8988T (cell line): ENCODE measurements at regions not wholly inside any gene's neighbourhood (a gene's known extent, or its start where the extent isn't known, plus 50 kb on each side); places are given as distances from the start of the nearest gene placed in this dataset.
"Not testable (repeated sequence)": the region's sequence is repeated elsewhere in the genome, so short reads cannot be mapped to it uniquely, and the experiment has no call there.

ENCODE experiments used
- DNase-seq: peaks from one replicate; pipeline ENCODE4 v3.0.0; 2011

DNA sequence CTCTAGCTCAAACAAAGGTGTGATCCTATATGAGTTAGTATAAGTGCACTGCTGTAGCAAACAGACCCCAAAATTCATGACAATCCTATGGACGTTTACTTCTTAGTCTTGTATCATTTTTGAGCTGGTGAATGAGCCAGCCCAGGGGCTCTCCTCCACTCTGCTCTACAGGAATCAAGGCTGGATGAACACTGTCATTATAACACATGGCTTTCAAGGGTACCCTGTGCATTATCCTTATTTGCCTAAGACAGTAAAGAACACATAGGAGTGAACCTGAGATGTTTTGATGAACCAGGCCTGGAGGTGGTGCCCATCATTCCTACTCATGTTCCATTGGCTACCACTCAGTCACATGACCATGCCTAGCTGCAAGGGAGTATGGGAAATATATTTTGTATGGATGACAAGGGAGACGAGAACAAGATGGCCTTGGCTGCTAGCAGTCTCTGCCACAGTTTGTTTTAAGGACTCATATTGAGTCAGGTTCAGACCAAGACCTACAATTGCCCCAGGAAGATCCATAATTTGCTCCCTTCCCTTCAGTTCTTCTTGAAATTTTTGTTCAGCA lies 107.4 kb upstream of the HES1 start:
- no peak for DNase-seq

DNA sequence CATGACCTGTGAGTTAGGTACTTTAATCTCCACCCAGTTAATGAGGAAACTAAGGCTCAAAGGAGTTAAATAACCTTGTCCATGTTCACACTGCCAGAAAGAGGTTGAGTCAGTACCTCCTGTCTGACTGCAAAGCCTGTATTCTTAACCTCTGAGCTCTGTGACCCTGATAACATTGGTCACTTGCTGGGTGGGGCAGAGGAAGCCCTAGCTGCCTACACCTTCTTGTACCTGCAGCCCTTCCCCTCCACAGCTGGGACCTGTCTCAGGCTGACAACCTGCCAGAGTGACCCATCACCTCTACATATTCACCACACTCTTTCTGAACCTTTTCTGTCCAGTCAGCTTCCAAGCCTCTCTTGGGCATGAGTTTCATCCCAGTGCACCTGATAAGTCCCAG lies 106.1 kb upstream of the HES1 start:
- DNase-seq: no peak

DNA sequence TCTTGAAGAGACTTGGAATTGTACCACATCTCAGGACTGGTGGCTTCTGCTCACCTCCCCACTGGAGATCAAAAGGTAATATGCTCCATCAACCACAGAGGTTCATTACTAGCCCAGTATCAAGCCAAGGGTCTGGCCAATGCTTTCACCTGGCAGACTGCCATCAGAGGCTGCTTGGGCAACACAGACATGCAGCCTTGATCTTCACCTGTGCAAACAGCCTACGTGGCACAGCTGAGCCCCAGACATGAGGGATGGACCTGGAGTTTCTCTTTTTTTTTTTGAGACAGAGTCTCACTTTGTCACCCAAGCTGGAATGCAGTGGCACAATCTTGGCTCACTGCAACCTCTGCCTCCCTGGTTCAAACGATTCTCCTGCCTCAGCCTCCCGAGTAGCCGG lies 105.6 kb upstream of the HES1 start:
- no peak for DNase-seq

DNA sequence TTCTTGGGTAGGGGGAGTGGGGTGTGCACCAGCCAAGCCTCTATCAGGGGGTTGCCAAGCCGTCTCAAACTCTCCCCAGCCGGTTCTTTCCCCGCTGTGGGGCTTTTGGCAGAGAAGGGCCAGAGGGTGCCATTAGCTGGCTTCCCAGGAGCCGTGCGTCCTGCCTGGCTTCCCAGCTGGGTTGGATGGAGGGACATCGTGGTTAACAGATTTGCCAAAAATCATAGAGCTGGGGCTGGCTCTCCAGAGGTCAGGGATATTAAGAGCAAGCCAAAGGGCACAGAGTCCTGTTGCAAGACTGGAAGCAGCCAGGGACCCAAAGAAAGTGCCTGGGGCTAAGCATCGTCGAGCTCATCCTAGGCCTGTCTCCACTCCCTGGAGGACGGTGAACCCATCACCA lies 104.6 kb upstream of the HES1 start:
- DNase-seq: no peak

DNA sequence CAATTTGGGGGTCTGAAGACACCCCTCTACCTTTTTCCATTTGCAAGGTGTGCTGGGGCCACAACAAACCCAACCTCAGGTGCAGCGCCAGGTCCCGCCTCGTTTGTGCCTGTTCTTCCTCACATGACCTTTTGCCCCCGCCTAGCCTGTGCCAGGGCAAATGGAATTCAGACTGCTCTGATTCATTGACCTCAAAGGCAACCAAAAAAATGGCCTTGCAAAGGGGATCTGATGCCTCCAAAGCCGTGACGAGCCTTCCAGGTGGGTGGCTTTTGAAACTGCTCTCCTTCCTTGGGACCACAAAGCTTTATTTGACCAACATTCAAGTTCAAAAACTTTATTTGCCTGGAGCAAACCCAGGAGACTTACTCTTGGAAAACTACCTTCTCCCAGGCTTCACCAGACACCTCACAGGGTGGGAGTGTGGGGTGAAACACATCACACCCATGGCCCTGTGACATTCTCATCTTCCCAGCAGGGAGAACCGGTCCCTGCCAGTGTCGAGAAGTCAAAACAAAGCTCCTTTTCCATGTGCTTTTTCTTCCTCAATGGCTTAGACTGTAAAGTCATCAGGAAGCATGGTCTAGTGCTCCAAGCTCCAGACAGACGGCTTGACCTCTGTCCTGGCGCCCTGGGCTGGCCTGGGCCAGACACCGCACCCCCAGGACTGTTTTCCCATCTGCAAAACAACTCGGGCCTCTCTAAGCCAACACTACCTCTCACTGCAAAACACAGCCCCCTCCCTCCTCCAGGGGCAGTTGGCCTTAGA lies 103.9 kb upstream of the HES1 start:
- no peak for DNase-seq

DNA sequence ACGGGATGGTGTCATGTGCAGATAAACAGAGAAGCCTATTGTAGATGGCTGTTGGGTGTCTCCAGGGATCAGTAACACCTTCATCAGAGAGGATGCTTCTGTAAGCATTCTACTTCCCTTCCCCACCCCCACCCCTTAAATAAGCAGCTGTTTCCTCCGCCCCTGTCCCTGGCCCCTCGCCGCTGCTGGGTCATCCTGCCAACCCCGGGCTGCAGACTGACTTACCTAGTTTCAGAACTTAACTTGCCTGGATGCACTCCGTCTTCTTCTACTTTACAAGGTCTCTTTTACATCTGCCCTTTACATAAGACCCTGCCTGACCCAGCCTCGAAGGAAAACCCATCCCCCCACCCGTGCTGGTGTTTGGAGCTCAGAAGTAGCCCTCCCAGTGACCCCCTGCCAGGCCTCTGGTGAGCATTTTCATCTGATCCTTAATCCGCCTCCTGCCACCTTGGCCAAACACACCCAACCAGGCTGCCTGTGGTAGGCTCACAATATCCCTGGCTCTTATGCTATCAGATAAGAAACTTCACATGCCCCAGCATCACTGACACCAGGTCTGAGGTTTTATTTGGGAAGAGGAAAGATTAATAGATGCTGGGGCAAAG lies 103.0 kb upstream of the HES1 start:
- DNase-seq: no peak

DNA sequence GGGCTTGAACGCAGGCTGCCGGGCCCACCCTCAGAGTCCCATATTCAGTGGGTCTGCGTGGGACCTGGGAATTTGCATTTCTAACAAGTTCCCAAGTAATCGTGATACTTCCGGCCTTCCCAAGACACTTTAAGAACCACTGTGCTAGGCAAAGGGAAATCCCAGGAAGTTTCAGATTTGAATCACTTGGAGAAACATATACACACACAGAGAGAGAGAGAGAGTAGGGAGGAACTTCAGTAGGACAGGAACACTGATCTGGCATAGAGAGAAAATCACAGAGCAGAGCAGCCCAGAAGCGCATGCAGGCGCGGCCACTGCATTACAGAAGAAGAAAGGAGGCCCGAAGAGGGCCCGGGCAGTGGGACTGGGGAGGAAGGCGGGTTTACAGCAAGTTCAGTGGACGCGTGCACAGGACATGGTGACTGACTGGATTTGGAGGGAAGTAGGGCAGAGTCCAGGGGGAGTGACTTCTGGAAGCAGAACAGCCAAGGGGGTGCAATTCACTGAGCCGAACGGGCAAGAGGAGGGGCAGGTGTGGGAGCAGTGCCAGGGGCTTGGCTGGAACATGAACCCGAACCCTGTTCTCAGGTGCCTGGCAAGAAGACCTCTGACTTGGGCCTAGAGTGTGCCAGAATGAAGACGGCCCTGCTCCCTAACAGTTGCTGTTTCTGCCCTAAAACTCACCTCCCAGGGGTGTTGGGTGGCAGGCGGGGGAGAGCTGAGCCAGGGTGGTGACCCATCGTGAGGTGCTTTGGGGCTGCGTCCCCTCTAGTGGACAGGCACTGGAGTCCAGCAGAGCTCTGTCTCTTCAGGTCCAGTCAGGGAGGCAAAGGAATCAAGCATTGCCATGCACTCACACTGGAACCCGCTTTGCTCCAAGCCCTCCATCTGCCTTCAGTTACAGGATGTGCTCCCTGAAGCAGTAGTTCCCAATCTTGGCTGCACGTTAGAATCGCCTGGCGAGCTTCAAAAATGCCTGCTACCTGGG lies 101.3 kb upstream of the HES1 start:
- no peak for DNase-seq

DNA sequence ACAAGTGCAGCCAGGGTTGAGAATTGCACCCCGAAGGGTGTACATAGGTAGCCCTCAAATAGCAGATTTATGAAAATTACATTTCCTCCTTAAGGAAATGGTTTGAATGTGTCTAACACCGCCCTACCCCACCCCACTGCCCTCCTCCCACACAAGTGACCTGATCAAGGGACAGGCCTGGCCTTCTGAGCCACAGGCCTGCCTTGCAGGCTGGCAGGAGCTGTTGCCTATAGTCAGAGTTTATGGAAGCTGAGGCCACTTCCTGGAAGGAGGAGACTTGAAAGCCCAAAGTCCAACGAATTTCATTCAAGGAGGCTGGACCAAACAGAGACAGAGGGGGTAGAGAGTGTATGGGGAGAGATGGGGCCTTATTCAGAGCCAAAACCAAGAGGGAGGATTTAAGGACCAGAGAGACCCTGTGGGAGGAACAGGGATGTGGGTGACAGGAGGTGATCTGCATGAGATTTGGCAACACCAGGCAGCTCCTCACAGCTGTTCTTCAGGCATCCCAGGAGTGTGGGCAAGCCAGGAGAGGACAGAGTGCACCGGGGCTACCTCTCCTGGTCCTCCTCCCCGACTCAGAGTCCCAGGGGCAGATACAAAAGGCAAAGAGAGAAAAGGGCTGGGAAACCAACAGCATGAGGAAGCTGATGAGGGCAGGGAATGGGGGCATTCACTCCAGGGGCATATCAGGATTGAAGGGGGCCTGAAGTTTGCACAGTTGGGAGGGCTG lies 100.4 kb upstream of the HES1 start:
- no peak for DNase-seq

DNA sequence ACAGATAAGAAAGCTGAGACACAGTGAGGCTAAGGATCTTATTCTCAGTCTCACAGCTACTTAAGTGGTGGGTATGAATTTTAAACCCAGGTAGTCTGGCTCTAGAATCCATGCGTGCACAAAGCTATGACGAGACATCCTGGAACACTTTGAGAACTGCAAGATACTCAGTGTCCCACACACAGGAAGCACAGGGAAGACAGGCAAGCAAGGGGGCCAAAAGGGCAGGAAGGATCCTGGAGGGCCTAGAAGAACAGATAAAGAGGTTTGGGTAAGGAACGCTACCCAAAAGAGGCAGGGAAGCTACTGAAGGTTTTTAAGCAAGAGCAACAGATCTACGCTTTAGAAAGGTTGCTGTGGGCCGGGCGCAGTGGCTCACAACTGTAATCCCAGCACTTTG lies 99.1 kb upstream of the HES1 start:
- no peak for DNase-seq

DNA sequence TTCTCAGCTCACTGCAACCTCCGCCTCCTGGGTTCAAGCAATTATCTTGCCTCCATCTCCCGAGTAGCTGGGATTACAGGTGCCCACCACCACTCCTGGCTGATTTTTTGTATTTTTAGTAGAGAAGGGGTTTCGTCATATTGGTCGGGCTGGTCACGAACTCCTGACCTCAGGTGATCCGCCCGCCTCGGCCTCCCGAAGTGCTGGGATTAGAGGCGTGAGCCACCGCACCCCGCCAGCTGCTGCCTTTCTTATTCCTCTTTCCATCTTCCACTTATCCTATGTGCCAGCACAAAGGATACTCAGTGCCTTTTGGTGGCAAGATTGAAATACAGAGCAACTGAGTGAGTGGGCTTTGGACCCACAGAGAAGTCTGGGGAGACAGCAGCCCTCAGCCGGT lies 97.6 kb upstream of the HES1 start:
- DNase-seq: not testable (repeated sequence)

DNA sequence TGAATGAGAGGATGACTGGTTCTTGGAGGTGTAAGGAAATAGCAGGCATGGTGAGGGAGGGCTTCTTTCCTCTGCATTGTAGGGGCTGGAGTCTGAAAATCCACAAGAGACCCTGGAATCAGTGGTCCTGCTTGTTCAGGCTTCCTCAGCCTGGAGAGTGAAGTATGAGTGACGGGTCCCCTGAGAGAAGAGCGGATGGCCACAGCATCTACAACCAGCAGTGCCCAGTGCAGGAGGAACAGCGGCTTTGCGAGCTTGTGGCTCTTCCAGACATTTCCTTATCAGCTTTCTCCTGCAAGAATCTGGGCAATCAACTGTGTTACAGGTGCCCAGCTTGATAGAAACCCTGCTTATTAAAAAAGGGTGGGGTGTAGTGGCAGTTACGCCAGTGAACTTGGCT lies 97.0 kb upstream of the HES1 start:
- DNase-seq: no peak

DNA sequence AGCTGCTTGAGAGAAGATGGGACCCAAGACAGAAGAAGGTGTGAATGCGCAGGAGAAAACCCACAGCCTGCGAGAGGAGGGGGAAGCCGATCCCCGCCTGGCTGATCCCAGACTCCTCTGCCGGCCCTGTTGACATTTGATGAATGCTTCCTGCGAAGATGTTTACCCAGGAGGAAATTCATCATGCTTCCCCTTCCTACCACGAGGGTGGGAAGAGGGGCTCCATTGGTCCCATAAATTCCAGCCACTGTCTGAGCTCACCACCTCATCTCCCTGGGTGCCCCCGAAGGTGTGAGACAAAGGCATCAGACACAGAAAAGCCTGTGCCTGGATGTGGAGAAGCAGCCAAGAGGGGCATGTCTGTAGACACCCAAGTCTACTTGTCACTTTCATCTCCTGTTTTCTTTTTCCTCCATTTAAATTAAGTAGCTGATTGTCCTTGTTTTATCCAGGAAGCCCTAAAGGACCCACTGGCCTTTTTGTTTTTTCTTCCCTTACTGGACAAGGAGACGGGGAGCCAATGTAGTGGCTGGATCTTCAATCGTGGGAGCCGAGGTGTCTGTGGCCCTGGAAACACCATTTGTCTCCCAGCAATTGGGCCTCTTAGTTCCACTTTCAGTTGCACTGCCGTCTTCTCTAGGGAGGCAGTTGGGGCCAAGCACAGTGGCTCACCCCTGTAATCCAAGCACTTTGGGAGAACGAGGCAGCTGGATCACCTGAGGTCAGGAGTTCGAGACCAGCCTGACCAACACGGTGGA lies 95.3 kb upstream of the HES1 start:
- DNase-seq: no peak

DNA sequence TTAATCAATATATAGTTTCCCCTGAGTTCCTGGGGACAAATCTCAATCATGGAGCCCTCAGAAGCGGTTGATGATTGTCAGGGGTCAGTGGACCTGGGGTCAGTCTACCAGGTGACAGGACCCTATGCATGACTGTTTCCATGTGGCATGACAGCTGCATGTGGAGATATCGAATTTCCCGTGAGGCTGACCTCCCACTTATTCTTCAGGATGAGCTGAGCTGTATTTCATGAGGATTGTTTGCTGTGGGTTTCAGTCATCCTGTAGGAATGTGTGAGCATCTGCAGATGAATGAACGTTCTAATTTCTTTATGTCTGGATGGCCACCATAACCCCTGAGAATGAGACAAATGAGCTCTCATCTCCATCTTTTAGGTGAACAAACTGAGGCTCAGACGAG lies 93.0 kb upstream of the HES1 start:
- no peak for DNase-seq

DNA sequence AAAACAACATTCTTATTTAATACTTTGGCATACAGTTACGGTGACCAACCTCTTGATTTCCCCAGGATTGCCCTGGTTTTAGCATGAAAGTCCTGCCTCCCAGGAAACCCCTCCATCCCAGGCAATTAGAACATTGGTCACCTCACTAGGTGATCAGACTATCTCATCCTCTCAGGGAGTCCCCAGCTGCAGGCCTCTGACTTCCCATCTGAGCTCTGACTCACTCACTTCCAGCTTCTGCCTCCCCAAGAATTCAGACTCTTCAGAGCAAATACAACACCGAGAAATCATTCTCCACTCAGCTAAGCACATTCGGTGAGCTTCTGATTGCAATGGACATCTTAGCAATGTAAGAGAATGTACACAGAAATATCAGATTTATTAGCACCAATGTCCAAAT lies 92.4 kb upstream of the HES1 start:
- DNase-seq: no peak

DNA sequence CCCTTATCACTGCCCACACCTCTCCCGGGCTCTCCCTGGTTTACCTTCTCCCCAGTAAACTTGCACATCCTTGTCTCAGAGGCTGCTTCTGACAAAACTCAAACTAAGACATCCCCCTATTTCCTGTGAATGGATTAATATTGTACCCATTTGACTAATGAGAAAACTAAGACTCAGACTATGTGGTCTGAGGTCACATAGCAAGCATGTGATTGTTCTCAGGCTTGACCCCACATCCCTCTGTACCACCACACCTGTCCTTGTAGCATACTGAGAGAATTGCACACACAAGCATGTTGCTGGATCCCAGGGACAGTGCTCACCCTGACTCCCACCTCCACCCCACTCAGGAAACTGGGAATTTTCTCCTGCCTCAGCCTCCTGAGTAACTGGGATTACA lies 90.7 kb upstream of the HES1 start:
- no peak for DNase-seq

DNA sequence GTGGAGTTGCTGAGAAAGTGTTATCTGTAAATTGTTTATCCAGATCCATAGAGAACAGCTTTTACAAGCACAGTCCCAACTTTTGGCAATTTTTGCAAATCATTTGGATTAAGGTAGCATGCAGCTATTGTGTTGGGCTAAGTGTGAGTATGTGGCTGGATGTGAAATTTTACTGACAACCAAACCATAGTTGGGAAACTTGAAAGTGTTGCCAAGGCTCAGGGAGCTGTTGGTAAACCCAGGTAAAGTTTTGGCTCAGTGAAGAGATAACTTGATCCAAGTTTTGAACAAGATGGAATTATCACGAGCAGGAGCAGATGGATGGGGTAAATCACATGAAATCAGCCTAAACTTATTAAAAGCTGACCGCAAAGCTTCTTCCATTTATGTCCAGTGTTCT lies 90.0 kb upstream of the HES1 start:
- no peak for DNase-seq

DNA sequence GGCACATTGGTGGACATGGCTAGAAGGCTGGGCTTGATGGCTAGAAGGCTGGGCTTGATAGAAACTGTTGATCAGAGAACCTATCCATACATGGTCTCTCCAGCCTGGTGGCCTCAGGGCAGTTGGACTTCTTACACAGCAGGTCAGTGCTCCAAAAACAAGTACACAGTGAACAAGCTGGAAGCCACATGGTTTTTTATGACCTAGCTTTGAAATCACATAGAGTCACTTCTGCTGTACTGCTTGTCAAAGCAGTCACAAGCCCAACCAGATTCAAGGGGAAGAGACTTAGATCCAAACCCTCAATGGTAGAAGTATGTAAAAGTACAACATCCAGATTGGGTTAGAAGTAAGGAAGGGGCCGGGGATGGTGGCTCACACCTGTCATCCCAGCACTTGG lies 89.4 kb upstream of the HES1 start:
- DNase-seq: no peak

DNA sequence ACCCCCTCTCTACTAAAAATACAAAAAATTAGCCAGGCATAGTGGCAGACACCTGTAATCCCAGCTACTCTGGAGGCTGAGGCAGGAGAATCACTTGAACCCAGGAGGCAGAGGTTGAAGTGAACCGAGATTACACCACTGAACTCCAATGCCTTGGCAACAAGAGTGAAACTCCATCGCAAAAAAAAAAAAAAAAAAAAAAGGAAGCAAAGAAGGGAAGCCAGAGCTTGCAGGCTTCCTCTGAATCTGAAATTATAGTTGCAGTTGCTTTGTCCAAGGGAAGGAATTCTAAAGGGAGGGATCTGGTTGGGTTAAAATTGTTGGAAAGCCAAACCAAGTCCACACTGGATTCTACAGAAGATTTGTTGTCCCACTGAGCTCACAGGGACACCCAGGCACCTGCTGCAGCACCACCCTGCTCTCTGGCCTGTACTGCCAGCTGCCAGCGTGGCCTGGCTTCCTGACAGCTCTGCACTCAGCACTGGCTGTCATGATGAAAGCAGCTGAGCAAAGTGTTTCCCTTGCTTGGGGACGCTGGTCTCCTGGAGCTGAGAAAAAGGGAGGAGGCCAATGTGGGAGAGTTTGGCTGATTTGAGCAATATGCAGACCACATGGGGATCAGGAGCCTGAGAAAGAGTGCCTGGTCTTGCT lies 88.8 kb upstream of the HES1 start:
- no peak for DNase-seq

DNA sequence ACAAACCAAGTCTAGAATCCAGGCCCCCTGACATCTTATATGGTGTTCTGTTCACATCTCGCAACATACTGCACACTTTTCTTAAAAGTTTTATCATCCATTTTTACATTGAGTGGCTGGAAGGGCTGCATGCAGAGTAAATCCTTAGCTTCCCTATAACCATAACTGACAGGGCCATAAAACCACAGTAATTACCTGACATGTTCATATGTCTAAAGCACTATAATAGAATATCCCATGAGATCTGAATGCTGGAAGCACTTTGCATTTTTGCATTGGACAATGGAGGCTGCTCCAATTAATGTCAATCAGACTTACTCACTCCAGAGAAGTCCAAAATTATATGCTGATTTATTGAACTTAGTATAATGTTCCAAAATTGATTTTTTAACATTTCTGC lies 86.6 kb upstream of the HES1 start:
- no peak for DNase-seq

DNA sequence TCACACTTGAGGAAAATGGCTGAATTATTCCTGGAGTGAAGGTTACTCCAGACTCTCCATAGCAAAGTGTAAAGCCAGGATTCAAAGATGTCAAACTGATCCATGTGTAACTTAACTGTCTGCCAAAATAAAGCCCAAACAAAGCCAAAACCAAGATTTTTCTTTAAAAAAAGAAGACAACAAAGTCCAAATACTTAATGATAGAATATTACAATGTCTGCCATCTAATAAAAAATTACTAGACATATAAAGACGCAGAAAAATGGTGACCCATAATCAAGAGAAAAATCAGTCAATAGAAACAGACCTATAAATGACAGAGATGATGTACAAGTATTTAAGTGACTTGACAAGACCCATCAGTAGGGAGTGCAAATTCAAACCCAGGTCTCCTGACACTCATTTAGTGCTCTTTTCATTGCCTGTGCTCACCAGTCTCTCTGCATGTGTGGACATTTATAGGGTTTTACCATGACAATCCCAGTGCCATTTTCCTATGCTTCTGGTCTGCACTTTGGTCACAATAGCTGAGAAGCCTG lies 85.1 kb upstream of the HES1 start:
- DNase-seq: no peak
